Adrenal gland (tissue), 9 donors: ENCODE measurements at regions not wholly inside any gene's neighbourhood (a gene's known extent, or its start where the extent isn't known, plus 50 kb on each side); places are given as distances from the start of the nearest gene placed in this dataset.
A peak's percentile ranks its signal among the peaks of the same experiment; 100 is the strongest.

Source experiments
- DNase-seq, 7 donors: peaks; one replicate each; pipeline ENCODE4 v3.0.0-alpha.2; 2019 to 2020
- H3K27ac ChIP-seq, 5 donors: fragments of 200-600 bp; sonication (generic) in 4 of 5; 1 replicate in 3 of 5; 2 replicates in 2 of 5; pipeline versions ENCODE4 v1.5.1 to v1.8.0; 2016 to 2020; ENCODE audit warnings: mild to moderate bottlenecking in 1 of 5
- H3K27me3 ChIP-seq: fragments of 200-600 bp; 2 replicates; pipeline ENCODE4 v1.8.0; 2021
- H3K36me3 ChIP-seq, 2 donors: fragments of 200-600 bp; replicated peaks in 1 of 2; 1 replicate in 1 of 2; 2 replicates in 1 of 2; pipeline versions ENCODE4 v1.5.1 to v1.8.0; 2018 to 2022
- H3K4me1 ChIP-seq, 2 donors: fragments of 200-600 bp; replicated peaks in 1 of 2; 1 replicate in 1 of 2; 2 replicates in 1 of 2; pipeline versions ENCODE4 v1.5.1 to v1.8.0; 2018 to 2021
- H3K4me3 ChIP-seq, 4 donors: fragments of 200-600 bp; sonication (generic) in 3 of 4; one replicate each; pipeline ENCODE4 v1.5.1; 2016 to 2018
- H3K9me3 ChIP-seq, 3 donors: fragments of 200-600 bp; sonication (generic) in 1 of 3; replicated peaks in 1 of 3; 1 replicate in 2 of 3; 2 replicates in 1 of 3; pipeline versions ENCODE4 v1.5.1 to v1.8.0; 2016 to 2021
- POLR2A ChIP-seq, 2 donors: fragments of 450-650 bp; IDR thresholded peaks; one replicate each; pipeline ENCODE4 v1.6.1; 2017; ENCODE audit warnings: antibody characterized with exemption in 2 of 2, mild to moderate bottlenecking in 2 of 2, moderate library complexity in 1 of 2
- WGBS, 4 donors: extraction: QIAGEN DNeasy Blood & Tissue Kit in 2 of 4; methylation state at CpG; one replicate each; pipeline versions ENCODE4 v1.1.5 to v1.1.7; 2013 to 2017; 5-methylcytosine and 5-hydroxymethylcytosine counted together
- intact Hi-C, 2 donors: fragments of 100-400 bp; cut with DNase I; formaldehyde crosslinking; loops; one replicate each; pipeline versions ENCODE4 v1.14.1 to v1.15.0; 2022 to 2023
- TF ChIP-seq, protein P1 (sequence below), 6 experiments: fragments of 450-650 bp in 4 of 6; fragments of 200-600 bp in 2 of 6; sonication (generic) in 1 of 6; IDR thresholded peaks; 1 replicate in 5 of 6; 2 replicates in 1 of 6; pipeline versions ENCODE4 v1.5.1 to v1.8.0; 2016 to 2021; ENCODE audit warnings: antibody characterized with exemption in 6 of 6, mild to moderate bottlenecking in 2 of 6, moderate library complexity in 1 of 6
- donor health status: healthy with polysubstance abuse.
- donor health status: Bipolar disorder and iron deficiency.
- donor health status: DM: yes; HTN: yes; CAD: no.
- donor health status: DM: no; HTN: no; CAD: no.
- donor health status: DM: no; HTN: no; CAD: no.

GRCh38 chr10:71138166-71138830 lies 74.1 kb upstream of the UNC5B start:
- H3K9me3 ChIP-seq = no peaks in the 10 kb centered on the region
- no peak overlapping the region for H3K27ac ChIP-seq
- intact Hi-C loops = no loop called here

DNA sequence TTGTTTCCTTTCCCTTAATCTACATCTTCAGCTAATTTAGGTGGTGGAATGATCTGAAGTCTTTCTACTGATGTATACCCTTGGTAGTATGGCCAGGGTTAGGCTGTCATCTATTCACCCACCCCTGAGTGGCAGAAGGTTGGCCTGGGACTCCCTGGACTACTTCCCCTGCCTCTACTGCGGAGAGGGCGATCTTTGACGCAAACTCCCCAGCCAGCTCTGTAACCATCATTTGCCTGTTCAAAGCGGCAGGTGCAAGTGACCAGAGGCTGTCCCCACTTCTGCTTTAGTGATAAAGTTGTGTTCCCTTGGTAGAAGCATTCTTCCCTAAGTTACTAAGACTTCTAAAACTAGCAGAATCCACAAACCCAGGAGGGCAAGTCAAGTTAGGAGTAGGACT lies 70.8 kb upstream of the UNC5B start:
- Histone ChIP-seq H3K27ac (no peak overlapping the region), H3K27me3 (no peaks in the 10 kb centered on the region), H3K36me3 (no peaks in the 10 kb centered on the region), H3K4me3 (no peak overlapping the region), H3K9me3 (no peaks in the 10 kb centered on the region), H3K4me1 (no peaks in the 10 kb centered on the region)
- WGBS, 4 donors = 83 to 93% (median 90%) methylated on average over 4 of the region's 4 CpGs
- intact Hi-C loops = no loop called here
- DNase-seq = no peak
- TF ChIP-seq, protein P1, sequence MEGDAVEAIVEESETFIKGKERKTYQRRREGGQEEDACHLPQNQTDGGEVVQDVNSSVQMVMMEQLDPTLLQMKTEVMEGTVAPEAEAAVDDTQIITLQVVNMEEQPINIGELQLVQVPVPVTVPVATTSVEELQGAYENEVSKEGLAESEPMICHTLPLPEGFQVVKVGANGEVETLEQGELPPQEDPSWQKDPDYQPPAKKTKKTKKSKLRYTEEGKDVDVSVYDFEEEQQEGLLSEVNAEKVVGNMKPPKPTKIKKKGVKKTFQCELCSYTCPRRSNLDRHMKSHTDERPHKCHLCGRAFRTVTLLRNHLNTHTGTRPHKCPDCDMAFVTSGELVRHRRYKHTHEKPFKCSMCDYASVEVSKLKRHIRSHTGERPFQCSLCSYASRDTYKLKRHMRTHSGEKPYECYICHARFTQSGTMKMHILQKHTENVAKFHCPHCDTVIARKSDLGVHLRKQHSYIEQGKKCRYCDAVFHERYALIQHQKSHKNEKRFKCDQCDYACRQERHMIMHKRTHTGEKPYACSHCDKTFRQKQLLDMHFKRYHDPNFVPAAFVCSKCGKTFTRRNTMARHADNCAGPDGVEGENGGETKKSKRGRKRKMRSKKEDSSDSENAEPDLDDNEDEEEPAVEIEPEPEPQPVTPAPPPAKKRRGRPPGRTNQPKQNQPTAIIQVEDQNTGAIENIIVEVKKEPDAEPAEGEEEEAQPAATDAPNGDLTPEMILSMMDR (IDR thresholded peaks at IDR 0.05) = no peak
- no peak for TF ChIP-seq POLR2A (IDR thresholded peaks at IDR 0.05)

More at GRCh38 chr10:71138166-71138830, 74.1 kb upstream of the UNC5B start:
- no peaks in the 10 kb centered on the region for H3K36me3 ChIP-seq
- H3K4me3 ChIP-seq = no peak overlapping the region
- no peaks in the 10 kb centered on the region for H3K27me3 ChIP-seq
- no peak for TF ChIP-seq POLR2A (IDR thresholded peaks at IDR 0.05)
- TF ChIP-seq, protein P1 (IDR thresholded peaks at IDR 0.05) = no peak
- no peaks in the 10 kb centered on the region for H3K4me1 ChIP-seq
- WGBS, 4 donors = 66 to 75% (median 73%) methylated on average over 5 to 14 of the region's 14 CpGs
- peak in 1 of 7 donors; percentile 48 for DNase-seq

DNA sequence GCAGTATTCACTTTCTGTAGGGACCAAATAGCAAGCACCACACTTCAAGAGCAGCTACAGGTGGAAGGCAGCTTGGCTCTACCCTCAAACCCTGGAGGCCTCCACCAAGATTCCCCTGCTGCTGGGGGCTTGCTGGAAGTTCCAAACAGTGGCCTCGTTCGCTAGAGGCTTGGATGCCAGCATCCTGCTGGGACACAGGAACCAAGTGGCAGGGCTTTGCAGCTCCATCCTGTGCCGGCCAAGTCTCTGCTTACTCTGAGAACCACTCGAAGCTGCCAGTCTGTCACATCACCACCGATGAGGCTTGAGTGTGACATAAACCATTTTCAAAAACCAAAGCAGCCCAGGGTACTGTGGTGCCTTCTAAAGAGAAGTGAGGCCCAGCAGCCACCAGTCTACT lies 69.2 kb upstream of the UNC5B start:
- intact Hi-C loops = no loop called here
- H3K4me1 ChIP-seq = no peaks in the 10 kb centered on the region
- TF ChIP-seq POLR2A (IDR thresholded peaks at IDR 0.05) = no peak
- TF ChIP-seq, protein P1 (IDR thresholded peaks at IDR 0.05) = no peak
- H3K27me3 ChIP-seq = no peaks in the 10 kb centered on the region
- WGBS, 4 donors = 84 to 93% (median 85%) methylated on average over 3 to 5 of the region's 5 CpGs
- no peak for DNase-seq
- H3K36me3 ChIP-seq = no peaks in the 10 kb centered on the region
- H3K9me3 ChIP-seq = no peaks in the 10 kb centered on the region
- H3K27ac ChIP-seq = no peak overlapping the region
- no peak overlapping the region for H3K4me3 ChIP-seq

GRCh38 chr10:71143610-71144009 lies 68.8 kb upstream of the UNC5B start:
- Histone ChIP-seq H3K36me3 (no peaks in the 10 kb centered on the region), H3K27me3 (no peaks in the 10 kb centered on the region), H3K27ac (no peak overlapping the region), H3K4me3 (no peak overlapping the region), H3K4me1 (no peaks in the 10 kb centered on the region), H3K9me3 (no peaks in the 10 kb centered on the region)
- intact Hi-C loops = no loop called here
- no peak for DNase-seq
- no peak for TF ChIP-seq POLR2A (IDR thresholded peaks at IDR 0.05)
- TF ChIP-seq, protein P1 (IDR thresholded peaks at IDR 0.05) = no peak
- 90 to 100% (median 96%) methylated on average over 4 of the region's 4 CpGs for WGBS, 4 donors
